ENCODE measurements at regions not wholly inside any gene's neighbourhood (a gene's known extent, or its start where the extent isn't known, plus 50 kb on each side); places are given as distances from the start of the nearest gene placed in this dataset.
"Not testable (repeated sequence)": the region's sequence is repeated elsewhere in the genome, so short reads cannot be mapped to it uniquely, and the experiment has no call there.

DNA sequence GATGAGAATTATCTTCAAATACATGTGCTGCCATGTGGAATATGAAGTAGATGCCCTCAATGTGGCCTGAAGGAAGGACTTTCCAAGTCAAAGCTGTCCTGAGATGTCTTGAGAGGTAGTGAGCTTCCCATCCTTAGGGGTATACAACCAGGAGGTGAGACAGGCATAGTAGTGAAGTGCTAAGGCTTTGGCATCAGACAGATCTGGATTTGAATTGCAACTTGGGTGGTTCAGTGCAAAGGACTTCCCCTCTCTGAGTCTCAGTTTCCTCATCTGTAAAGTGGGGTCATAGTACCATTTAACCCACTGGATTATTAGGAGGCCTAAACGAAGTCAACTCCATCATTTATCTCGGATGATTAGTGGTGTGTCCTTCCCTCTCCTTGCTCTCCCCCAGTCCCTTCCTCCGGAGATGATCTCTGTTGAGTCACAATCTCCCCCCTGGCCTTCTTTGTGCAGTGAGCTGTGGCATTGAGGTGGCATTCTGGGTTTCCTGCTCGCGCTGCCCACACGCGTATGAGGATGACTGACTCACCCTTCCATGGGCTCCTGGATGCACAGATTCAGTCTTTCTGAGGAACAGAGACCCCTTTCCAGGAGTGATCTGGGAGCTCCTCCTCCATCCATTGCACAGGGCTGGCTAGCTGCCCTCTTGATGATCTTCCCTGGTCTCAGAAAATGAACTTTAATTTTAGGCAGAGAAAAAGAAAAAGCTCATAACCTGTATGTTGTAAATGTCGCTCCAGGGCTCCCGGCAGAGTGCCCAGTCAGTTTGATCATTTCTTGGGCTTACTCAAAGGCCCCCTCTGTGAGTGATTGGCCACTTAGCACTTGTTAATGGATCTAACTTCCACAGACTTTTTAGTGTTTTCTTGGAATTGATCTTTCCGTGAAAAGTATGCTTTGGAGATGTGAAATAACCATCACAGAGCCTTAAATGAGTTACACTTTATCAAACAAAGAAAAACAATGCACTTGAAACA is 354.6 kb downstream of the PTPRU start:
- Histone ChIP-seq H3K9me3 (ENCODE audit: control insufficient read depth in 1 of 2, insufficient read depth in 1 of 2, low read depth in 1 of 2, low read length in 2 of 2) (no peaks in the 10 kb centered on the region), H3K27ac (ENCODE audit: low read depth, low read length) (no peak overlapping the region), H3K79me2 (ENCODE audit: insufficient read depth, low read length) (no peaks in the 10 kb centered on the region), H3K27me3 (ENCODE audit: insufficient read depth, low read length) (no peaks in the 10 kb centered on the region), H3K4me1 (ENCODE audit: control insufficient read depth in 1 of 2, insufficient read depth in 2 of 2, low read length in 2 of 2) (peaks cover 0 to 5% of the 10 kb centered on the region in 2 experiments; a peak in 2 of 4 replicates), H3K4me2 (ENCODE audit: low read length) (peak overlapping the region; percentile 15; the same call in 1 of the 2 replicates), H3K4me3 (replicated peaks in 1 of 2; ENCODE audit: low read depth in 1 of 2, low read length in 2 of 2) (no peak overlapping the region), H4K20me1 (ENCODE audit: insufficient read depth) (no peaks in the 10 kb centered on the region), H3K9me2 (ENCODE audit: insufficient read depth) (no peaks in the 10 kb centered on the region), H3K9ac (ENCODE audit: low read length) (no peak overlapping the region), H2AFZ (ENCODE audit: low read depth, low read length, poor library complexity, severe bottlenecking) (no peak overlapping the region), H3K36me3 (ENCODE audit: control insufficient read depth in 1 of 2, insufficient read depth in 2 of 2, low read length in 2 of 2) (no peaks in the 10 kb centered on the region)
- TF ChIP-seq POLR2AphosphoS5 (IDR thresholded peaks at IDR 0.05; ENCODE audit: low read depth, low read length) (no peak), SRF (IDR thresholded peaks at IDR 0.05; ENCODE audit: low read depth) (no peak), POLR2A (IDR thresholded peaks at IDR 0.05; ENCODE audit: borderline replicate concordance, extremely low read depth, insufficient read depth, insufficient read length) (no peak), CBX3 (IDR thresholded peaks at IDR 0.05; ENCODE audit: low read depth) (0 out of 2 replicates have a peak, but pooled peaks have one; percentile 33), CEBPB (IDR thresholded peaks at IDR 0.05; ENCODE audit: low read depth) (no peak), YY1 (IDR thresholded peaks at IDR 0.05; ENCODE audit: extremely low read depth, insufficient replicate concordance, low read depth, low read length) (no peak), SP1 (IDR thresholded peaks at IDR 0.05; ENCODE audit: low read depth) (0 out of 2 replicates have a peak, but pooled peaks have one; percentile 6), EGR1 (IDR thresholded peaks at IDR 0.05; ENCODE audit: low read depth) (no peak), TCF7L2 (IDR thresholded peaks at IDR 0.05; ENCODE audit: borderline replicate concordance, extremely low read depth, insufficient read depth, insufficient read length) (no peak), FOSL1 (IDR thresholded peaks at IDR 0.05; ENCODE audit: low read depth) (no peak), ZFX (IDR thresholded peaks at IDR 0.05) (no peak)
- TF ChIP-seq, protein P1, sequence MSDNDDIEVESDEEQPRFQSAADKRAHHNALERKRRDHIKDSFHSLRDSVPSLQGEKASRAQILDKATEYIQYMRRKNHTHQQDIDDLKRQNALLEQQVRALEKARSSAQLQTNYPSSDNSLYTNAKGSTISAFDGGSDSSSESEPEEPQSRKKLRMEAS (IDR thresholded peaks at IDR 0.05) = 0 out of 2 replicates have a peak, but pooled peaks have one; percentile 28
- TF ChIP-seq, protein P2, sequence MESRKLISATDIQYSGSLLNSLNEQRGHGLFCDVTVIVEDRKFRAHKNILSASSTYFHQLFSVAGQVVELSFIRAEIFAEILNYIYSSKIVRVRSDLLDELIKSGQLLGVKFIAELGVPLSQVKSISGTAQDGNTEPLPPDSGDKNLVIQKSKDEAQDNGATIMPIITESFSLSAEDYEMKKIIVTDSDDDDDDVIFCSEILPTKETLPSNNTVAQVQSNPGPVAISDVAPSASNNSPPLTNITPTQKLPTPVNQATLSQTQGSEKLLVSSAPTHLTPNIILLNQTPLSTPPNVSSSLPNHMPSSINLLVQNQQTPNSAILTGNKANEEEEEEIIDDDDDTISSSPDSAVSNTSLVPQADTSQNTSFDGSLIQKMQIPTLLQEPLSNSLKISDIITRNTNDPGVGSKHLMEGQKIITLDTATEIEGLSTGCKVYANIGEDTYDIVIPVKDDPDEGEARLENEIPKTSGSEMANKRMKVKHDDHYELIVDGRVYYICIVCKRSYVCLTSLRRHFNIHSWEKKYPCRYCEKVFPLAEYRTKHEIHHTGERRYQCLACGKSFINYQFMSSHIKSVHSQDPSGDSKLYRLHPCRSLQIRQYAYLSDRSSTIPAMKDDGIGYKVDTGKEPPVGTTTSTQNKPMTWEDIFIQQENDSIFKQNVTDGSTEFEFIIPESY (IDR thresholded peaks at IDR 0.05; ENCODE audit: extremely low read depth, insufficient replicate concordance, low read length) = no peak
- TF ChIP-seq, protein P3, sequence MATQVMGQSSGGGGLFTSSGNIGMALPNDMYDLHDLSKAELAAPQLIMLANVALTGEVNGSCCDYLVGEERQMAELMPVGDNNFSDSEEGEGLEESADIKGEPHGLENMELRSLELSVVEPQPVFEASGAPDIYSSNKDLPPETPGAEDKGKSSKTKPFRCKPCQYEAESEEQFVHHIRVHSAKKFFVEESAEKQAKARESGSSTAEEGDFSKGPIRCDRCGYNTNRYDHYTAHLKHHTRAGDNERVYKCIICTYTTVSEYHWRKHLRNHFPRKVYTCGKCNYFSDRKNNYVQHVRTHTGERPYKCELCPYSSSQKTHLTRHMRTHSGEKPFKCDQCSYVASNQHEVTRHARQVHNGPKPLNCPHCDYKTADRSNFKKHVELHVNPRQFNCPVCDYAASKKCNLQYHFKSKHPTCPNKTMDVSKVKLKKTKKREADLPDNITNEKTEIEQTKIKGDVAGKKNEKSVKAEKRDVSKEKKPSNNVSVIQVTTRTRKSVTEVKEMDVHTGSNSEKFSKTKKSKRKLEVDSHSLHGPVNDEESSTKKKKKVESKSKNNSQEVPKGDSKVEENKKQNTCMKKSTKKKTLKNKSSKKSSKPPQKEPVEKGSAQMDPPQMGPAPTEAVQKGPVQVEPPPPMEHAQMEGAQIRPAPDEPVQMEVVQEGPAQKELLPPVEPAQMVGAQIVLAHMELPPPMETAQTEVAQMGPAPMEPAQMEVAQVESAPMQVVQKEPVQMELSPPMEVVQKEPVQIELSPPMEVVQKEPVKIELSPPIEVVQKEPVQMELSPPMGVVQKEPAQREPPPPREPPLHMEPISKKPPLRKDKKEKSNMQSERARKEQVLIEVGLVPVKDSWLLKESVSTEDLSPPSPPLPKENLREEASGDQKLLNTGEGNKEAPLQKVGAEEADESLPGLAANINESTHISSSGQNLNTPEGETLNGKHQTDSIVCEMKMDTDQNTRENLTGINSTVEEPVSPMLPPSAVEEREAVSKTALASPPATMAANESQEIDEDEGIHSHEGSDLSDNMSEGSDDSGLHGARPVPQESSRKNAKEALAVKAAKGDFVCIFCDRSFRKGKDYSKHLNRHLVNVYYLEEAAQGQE (IDR thresholded peaks at IDR 0.05; ENCODE audit: low read depth) = no peak
- intact Hi-C loops (cut with micrococcal nuclease) = no loop called here
- no peak for ATAC-seq
- no TSS peak for BruUV-seq (replicated peaks)
- no peak for DNase-seq (ENCODE audit: low read depth, low spot score)
- POLR2A ChIA-PET = no interaction called here
- RAD21 ChIA-PET (ENCODE audit: low non-redundant PET in 1 of 2, low total read pairs in 2 of 2, uncharacterized antibody in 2 of 2, unreplicated experiment in 2 of 2) = no interaction called here
- CTCF ChIA-PET = no interaction called here

- H2AFZ ChIP-seq (ENCODE audit: low read depth, low read length, poor library complexity, severe bottlenecking); intact Hi-C loops (cut with micrococcal nuclease); POLR2A ChIA-PET; H3K9me2 ChIP-seq (ENCODE audit: insufficient read depth); H3K36me3 ChIP-seq (ENCODE audit: control insufficient read depth in 1 of 2, insufficient read depth in 2 of 2, low read length in 2 of 2); H3K27me3 ChIP-seq (ENCODE audit: insufficient read depth, low read length); H3K4me3 ChIP-seq (replicated peaks in 1 of 2; ENCODE audit: low read depth in 1 of 2, low read length in 2 of 2); ATAC-seq; RAD21 ChIA-PET (ENCODE audit: low non-redundant PET in 1 of 2, low total read pairs in 2 of 2, uncharacterized antibody in 2 of 2, unreplicated experiment in 2 of 2); H3K9ac ChIP-seq (ENCODE audit: low read length); CTCF ChIA-PET; H3K27ac ChIP-seq (ENCODE audit: low read depth, low read length); H3K4me2 ChIP-seq (ENCODE audit: low read length); H4K20me1 ChIP-seq (ENCODE audit: insufficient read depth); H3K4me1 ChIP-seq (ENCODE audit: control insufficient read depth in 1 of 2, insufficient read depth in 2 of 2, low read length in 2 of 2); H3K79me2 ChIP-seq (ENCODE audit: insufficient read depth, low read length); DNase-seq (ENCODE audit: low read depth, low spot score); H3K9me3 ChIP-seq (ENCODE audit: control insufficient read depth in 1 of 2, insufficient read depth in 1 of 2, low read depth in 1 of 2, low read length in 2 of 2); BruUV-seq (replicated peaks): not testable (repeated sequence)
These were observed 353.4 kb downstream of the PTPRU start for GRCh38 chr1:29589716-29590115.

Data from HCT116 (cell line).